Thymus (tissue), 11 donors: ENCODE measurements at regions not wholly inside any gene's neighbourhood (a gene's known extent, or its start where the extent isn't known, plus 50 kb on each side); places are given as distances from the start of the nearest gene placed in this dataset.
"Not testable (repeated sequence)": the region's sequence is repeated elsewhere in the genome, so short reads cannot be mapped to it uniquely, and the experiment has no call there.

Experiments
- DNase-seq, 9 donors: peaks; one replicate each; pipeline ENCODE4 v3.0.0-alpha.2; 2013; ENCODE audit warnings: low spot score in 9 of 9, low read depth in 6 of 9, missing footprints in 1 of 9
- H3K27ac ChIP-seq, 2 donors: one replicate each; pipeline ENCODE4 v1.5.1; 2013; ENCODE audit warnings: control low read depth in 1 of 2, low read depth in 1 of 2, low read length in 1 of 2, mild to moderate bottlenecking in 1 of 2, moderate library complexity in 1 of 2
- H3K27me3 ChIP-seq, 2 donors: one replicate each; pipeline ENCODE4 v1.5.1; 2013; ENCODE audit warnings: low read length in 1 of 2; ENCODE audit not compliant: control insufficient read depth in 2 of 2, insufficient read depth in 1 of 2
- H3K36me3 ChIP-seq, 2 donors: one replicate each; pipeline ENCODE4 v1.5.1; 2013; ENCODE audit warnings: low read length in 1 of 2, mild to moderate bottlenecking in 1 of 2, moderate library complexity in 1 of 2; ENCODE audit not compliant: control insufficient read depth in 2 of 2, insufficient read depth in 2 of 2
- H3K4me1 ChIP-seq, 2 donors: one replicate each; pipeline ENCODE4 v1.5.1; 2013; ENCODE audit warnings: low read length in 2 of 2; ENCODE audit not compliant: control insufficient read depth in 2 of 2, insufficient read depth in 2 of 2
- H3K4me3 ChIP-seq, 2 donors: one replicate each; pipeline ENCODE4 v1.5.1; 2013; ENCODE audit warnings: low read length in 2 of 2, control low read depth in 1 of 2, mild to moderate bottlenecking in 1 of 2
- H3K9me3 ChIP-seq, 2 donors: one replicate each; pipeline ENCODE4 v1.5.1; 2013; ENCODE audit warnings: low read length in 1 of 2, mild to moderate bottlenecking in 1 of 2; ENCODE audit not compliant: control insufficient read depth in 2 of 2, insufficient read depth in 1 of 2
- WGBS: extraction: QIAGEN DNeasy Blood & Tissue Kit; methylation state at CpG from one replicate; pipeline ENCODE4 v1.1.7; 2013; 5-methylcytosine and 5-hydroxymethylcytosine counted together
- donor health status: healthy.

GRCh38 chr5:154686490-154686889 lies 68.7 kb upstream of the LARP1 start:
- DNase-seq = no peak
- Histone ChIP-seq H3K27ac (no peak overlapping the region), H3K36me3 (no peaks in the 10 kb centered on the region), H3K4me1 (peaks cover 0 to 6% of the 10 kb centered on the region in 2 donors), H3K4me3 (no peak overlapping the region), H3K9me3 (peaks cover 0 to 10% of the 10 kb centered on the region in 2 donors), H3K27me3 (peaks cover 0 to 25% of the 10 kb centered on the region in 2 donors)
- 97% methylated on average over 4 of the region's 4 CpGs for WGBS

GRCh38 chr5:154683101-154683880 lies 71.9 kb upstream of the LARP1 start:
- H3K4me3 ChIP-seq = peak overlapping the region; percentile 43 to 51

GRCh38 chr5:154679501-154679900 lies 75.7 kb upstream of the LARP1 start:
- no peak for DNase-seq
- H3K4me3 ChIP-seq = no peak overlapping the region
- WGBS = 93% methylated on average over 4 of the region's 4 CpGs

More at GRCh38 chr5:154683101-154683880, 71.9 kb upstream of the LARP1 start:
- H3K27me3 ChIP-seq = peaks cover 0 to 15% of the 10 kb centered on the region in 2 donors
- 23% methylated on average over 16 of the region's 16 CpGs for WGBS
- DNase-seq = no peak
- H3K4me1 ChIP-seq = peaks cover 0 to 6% of the 10 kb centered on the region in 2 donors
- H3K27ac ChIP-seq = no peak overlapping the region
- peaks cover 0 to 10% of the 10 kb centered on the region in 2 donors for H3K9me3 ChIP-seq
- H3K36me3 ChIP-seq = no peaks in the 10 kb centered on the region

GRCh38 chr5:154677921-154678320 lies 77.3 kb upstream of the LARP1 start:
- Histone ChIP-seq H3K9me3 (peaks cover 0 to 5% of the 10 kb centered on the region in 2 donors), H3K4me3 (no peak overlapping the region), H3K4me1 (peaks cover 0 to under 1% of the 10 kb centered on the region in 2 donors), H3K27me3 (peaks cover 0 to 10% of the 10 kb centered on the region in 2 donors), H3K36me3 (no peaks in the 10 kb centered on the region), H3K27ac (no peak overlapping the region)
- DNase-seq = no peak
- 36% methylated on average over 2 of the region's 2 CpGs for WGBS

More at GRCh38 chr5:154679501-154679900, 75.7 kb upstream of the LARP1 start:
- Histone ChIP-seq H3K9me3 (peaks cover 0 to 5% of the 10 kb centered on the region in 2 donors), H3K27ac (no peak overlapping the region), H3K4me1 (peaks cover 0 to 6% of the 10 kb centered on the region in 2 donors), H3K36me3 (no peaks in the 10 kb centered on the region), H3K27me3 (peaks cover 0 to 15% of the 10 kb centered on the region in 2 donors)

GRCh38 chr5:154676508-154676907 lies 78.7 kb upstream of the LARP1 start:
- Histone ChIP-seq H3K9me3 (no peaks in the 10 kb centered on the region), H3K36me3 (no peaks in the 10 kb centered on the region), H3K27me3 (no peaks in the 10 kb centered on the region), H3K4me3 (no peak overlapping the region), H3K27ac (no peak overlapping the region), H3K4me1 (no peaks in the 10 kb centered on the region)
- WGBS = 100% methylated on average over 1 of the region's 1 CpG
- no peak for DNase-seq

DNA sequence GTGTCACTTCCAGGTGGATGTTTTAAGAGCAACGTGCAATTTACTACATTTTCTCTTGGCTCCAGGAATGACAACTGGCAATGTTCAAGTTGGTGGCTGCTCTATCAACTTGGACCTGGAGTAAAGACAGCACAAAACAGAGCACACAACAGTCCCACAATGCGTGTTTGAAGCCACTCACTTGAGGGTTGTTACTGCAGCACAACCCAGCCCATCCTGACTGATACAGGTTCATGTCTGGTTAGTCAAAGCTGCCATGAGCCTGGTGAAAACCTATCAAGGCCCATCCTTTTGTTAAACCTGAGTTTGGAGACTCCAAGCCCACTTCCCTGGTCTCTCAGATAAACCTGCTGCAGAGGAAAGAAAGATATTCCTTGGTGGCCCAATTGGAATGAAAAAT lies 81.1 kb upstream of the LARP1 start:
- Histone ChIP-seq H3K27me3 (no peaks in the 10 kb centered on the region), H3K27ac (no peak overlapping the region), H3K4me1 (no peaks in the 10 kb centered on the region), H3K9me3 (peaks cover 0 to 2% of the 10 kb centered on the region in 2 donors), H3K36me3 (no peaks in the 10 kb centered on the region), H3K4me3 (no peak overlapping the region)
- 95% methylated on average over 2 of the region's 2 CpGs for WGBS
- DNase-seq = no peak

- no peak overlapping the region for H3K27ac ChIP-seq
- H3K27me3 ChIP-seq = no peaks in the 10 kb centered on the region
- WGBS = 74% methylated on average over 4 of the region's 4 CpGs
- no peaks in the 10 kb centered on the region for H3K36me3 ChIP-seq
- peaks cover 0 to 5% of the 10 kb centered on the region in 2 donors for H3K9me3 ChIP-seq
- no peaks in the 10 kb centered on the region for H3K4me1 ChIP-seq
- DNase-seq = no peak
- no peak overlapping the region for H3K4me3 ChIP-seq
Measured at GRCh38 chr5:154673506-154673905, 81.7 kb upstream of the LARP1 start.

DNA sequence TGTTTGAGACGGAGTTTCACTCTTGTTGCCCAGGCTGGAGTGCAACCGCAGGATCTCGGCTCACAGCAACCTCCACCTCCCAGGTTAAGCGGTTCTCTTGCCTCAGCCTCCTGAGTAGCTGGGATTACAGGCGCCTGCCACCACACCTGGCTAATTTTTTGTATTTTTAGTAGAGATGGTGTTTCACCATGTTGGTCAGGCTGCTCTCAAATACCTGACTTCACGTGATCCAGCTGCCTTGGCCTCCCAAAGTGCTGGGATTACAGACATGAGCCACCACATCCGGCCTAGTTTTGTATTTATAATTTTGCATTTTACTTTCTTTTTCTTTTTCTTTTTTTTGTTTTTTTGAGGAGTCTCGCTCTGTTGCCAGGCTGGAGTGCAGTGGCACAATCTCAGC lies 85.3 kb upstream of the LARP1 start:
- H3K4me3 ChIP-seq, DNase-seq, H3K4me1 ChIP-seq, H3K36me3 ChIP-seq, H3K27ac ChIP-seq, H3K27me3 ChIP-seq: not testable (repeated sequence)
- 97% methylated on average over 8 of the region's 8 CpGs for WGBS
- H3K9me3 ChIP-seq = peaks cover 0 to 15% of the 10 kb centered on the region in 2 donors

- H3K9me3 ChIP-seq = peaks cover 0 to 15% of the 10 kb centered on the region in 2 donors
Measured at GRCh38 chr5:154669402-154669801, 85.8 kb upstream of the LARP1 start.

More at GRCh38 chr5:154669402-154669801, 85.8 kb upstream of the LARP1 start:
- WGBS = over 99% methylated on average over 7 of the region's 7 CpGs
- H3K27ac ChIP-seq = no peak overlapping the region
- no peaks in the 10 kb centered on the region for H3K27me3 ChIP-seq
- H3K36me3 ChIP-seq = no peaks in the 10 kb centered on the region
- H3K4me3 ChIP-seq = no peak overlapping the region
- H3K4me1 ChIP-seq = no peaks in the 10 kb centered on the region
- DNase-seq = no peak
